Parathyroid adenoma (tissue), 2 donors: ENCODE measurements at regions not wholly inside any gene's neighbourhood (a gene's known extent, or its start where the extent isn't known, plus 50 kb on each side); places are given as distances from the start of the nearest gene placed in this dataset.

ENCODE experiments used
- H2AFZ ChIP-seq: fragments of 300-600 bp; sonication (generic); one replicate; pipeline ENCODE4 v1.7.0; 2017; ENCODE audit warnings: antibody characterized with exemption, mild to moderate bottlenecking
- H3K27ac ChIP-seq: fragments of 300-600 bp; sonication (generic); one replicate; pipeline ENCODE4 v1.7.0; 2017
- H3K27me3 ChIP-seq: fragments of 300-600 bp; sonication (generic); one replicate; pipeline ENCODE4 v1.7.0; 2017; ENCODE audit warnings: low read length; ENCODE audit not compliant: control insufficient read depth, insufficient read depth
- H3K36me3 ChIP-seq: fragments of 300-600 bp; sonication (generic); one replicate; pipeline ENCODE4 v1.7.0; 2017; ENCODE audit warnings: low read length; ENCODE audit not compliant: control insufficient read depth, insufficient read depth
- H3K4me1 ChIP-seq: fragments of 300-600 bp; sonication (generic); one replicate; pipeline ENCODE4 v1.7.0; 2017; ENCODE audit warnings: control low read depth
- H3K4me2 ChIP-seq: fragments of 300-600 bp; sonication (generic); one replicate; pipeline ENCODE4 v1.7.0; 2017; ENCODE audit warnings: low read length
- H3K4me3 ChIP-seq: fragments of 300-600 bp; sonication (generic); one replicate; pipeline ENCODE4 v1.7.0; 2017; ENCODE audit warnings: low read depth, low read length
- H3K79me2 ChIP-seq: fragments of 300-600 bp; sonication (generic); one replicate; pipeline ENCODE4 v1.7.0; 2017; ENCODE audit warnings: control low read depth
- H3K9ac ChIP-seq: fragments of 300-600 bp; sonication (generic); one replicate; pipeline ENCODE4 v1.7.0; 2017; ENCODE audit warnings: mild to moderate bottlenecking
- H3K9me3 ChIP-seq: fragments of 300-600 bp; sonication (generic); one replicate; pipeline ENCODE4 v1.7.0; 2017; ENCODE audit warnings: low read length; ENCODE audit not compliant: control insufficient read depth
- TF ChIP-seq, protein P1 (sequence below): fragments of 300-600 bp; sonication (generic); IDR thresholded peaks from one replicate; pipeline ENCODE4 v1.7.0; 2017; ENCODE audit warnings: antibody characterized with exemption, mild to moderate bottlenecking
- donor health status: primary hyperparathyroidism.

DNA sequence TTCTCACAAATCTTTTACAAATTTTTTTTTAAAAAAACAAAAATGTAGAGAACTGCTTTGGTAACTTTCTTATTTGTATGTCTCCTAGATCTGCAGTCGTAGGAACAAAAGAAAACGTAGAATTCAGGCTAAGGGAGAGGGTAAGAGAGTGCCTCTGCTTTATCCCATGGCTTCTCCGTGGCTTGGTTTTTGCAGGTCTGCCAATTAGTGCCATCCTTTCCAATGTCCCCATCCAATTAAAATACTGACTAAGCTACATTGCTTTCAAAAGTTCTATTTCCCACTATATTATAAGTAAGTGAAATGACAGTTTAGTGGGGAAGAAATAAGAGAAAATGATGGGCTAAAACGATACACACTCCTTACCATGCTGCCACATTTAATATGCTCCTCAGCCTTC, 209.3 kb downstream of the CRPPA start:
- H3K36me3 ChIP-seq, result no peaks in the 10 kb centered on the region
- H3K4me2 ChIP-seq, result no peak overlapping the region
- H3K4me1 ChIP-seq, result no peaks in the 10 kb centered on the region
- H3K27me3 ChIP-seq, result no peaks in the 10 kb centered on the region
- H3K4me3 ChIP-seq, result no peak overlapping the region
- no peak overlapping the region for H3K27ac ChIP-seq
- H3K79me2 ChIP-seq, result no peaks in the 10 kb centered on the region
- no peak overlapping the region for H2AFZ ChIP-seq
- TF ChIP-seq, protein P1, sequence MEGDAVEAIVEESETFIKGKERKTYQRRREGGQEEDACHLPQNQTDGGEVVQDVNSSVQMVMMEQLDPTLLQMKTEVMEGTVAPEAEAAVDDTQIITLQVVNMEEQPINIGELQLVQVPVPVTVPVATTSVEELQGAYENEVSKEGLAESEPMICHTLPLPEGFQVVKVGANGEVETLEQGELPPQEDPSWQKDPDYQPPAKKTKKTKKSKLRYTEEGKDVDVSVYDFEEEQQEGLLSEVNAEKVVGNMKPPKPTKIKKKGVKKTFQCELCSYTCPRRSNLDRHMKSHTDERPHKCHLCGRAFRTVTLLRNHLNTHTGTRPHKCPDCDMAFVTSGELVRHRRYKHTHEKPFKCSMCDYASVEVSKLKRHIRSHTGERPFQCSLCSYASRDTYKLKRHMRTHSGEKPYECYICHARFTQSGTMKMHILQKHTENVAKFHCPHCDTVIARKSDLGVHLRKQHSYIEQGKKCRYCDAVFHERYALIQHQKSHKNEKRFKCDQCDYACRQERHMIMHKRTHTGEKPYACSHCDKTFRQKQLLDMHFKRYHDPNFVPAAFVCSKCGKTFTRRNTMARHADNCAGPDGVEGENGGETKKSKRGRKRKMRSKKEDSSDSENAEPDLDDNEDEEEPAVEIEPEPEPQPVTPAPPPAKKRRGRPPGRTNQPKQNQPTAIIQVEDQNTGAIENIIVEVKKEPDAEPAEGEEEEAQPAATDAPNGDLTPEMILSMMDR, result no peak
- no peak overlapping the region for H3K9ac ChIP-seq
- no peaks in the 10 kb centered on the region for H3K9me3 ChIP-seq

DNA sequence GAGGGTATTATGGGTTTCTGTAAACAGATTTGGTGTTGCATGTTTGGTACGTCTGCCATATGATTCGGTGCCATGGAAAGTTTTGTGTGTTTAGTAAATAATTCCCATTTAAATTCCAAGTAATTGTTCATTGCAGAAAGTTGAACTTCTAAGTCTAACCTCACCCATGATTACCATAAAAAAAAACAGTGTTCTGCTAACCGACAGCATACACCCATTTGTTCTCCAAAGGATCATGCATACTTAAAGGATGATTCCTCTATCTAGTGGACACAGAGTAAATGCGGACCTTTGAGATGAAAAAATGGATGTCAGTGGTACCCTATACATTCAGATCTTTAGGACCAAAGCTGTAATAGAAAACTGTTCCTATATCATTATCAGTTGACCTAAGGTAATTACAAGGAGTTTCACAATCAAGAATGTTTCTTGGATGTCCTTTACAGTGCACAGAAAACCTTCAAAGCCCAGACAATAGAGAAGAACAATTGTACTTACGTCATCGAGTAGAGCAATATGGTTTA, 209.9 kb downstream of the CRPPA start:
- no peak overlapping the region for H3K27ac ChIP-seq
- H3K27me3 ChIP-seq, result no peaks in the 10 kb centered on the region
- H3K36me3 ChIP-seq, result no peaks in the 10 kb centered on the region
- no peaks in the 10 kb centered on the region for H3K9me3 ChIP-seq
- H3K4me2 ChIP-seq, result no peak overlapping the region
- H3K9ac ChIP-seq, result no peak overlapping the region
- TF ChIP-seq, protein P1, result no peak
- H3K4me3 ChIP-seq, result no peak overlapping the region
- no peaks in the 10 kb centered on the region for H3K79me2 ChIP-seq
- no peaks in the 10 kb centered on the region for H3K4me1 ChIP-seq
- H2AFZ ChIP-seq, result no peak overlapping the region

DNA sequence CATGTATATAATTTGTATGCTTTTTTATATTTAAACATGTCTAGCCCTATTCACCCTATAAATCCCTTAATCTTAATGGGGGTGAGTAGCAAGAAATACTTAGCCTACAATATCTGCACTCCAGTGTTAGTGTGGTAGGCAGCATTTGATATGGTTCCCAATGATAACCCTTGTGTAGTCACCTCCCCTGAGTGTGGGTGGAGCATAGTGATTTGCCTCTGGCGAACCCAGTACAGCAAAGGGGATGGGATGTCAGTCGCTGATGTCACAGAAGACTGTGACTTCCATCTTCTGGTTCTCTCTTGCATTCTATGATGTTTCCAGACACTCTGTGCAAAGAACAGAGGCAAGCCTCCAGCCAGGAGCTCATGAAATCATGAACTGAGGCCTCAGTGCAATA, 211.2 kb downstream of the CRPPA start:
- H3K9ac ChIP-seq, result no peak overlapping the region
- no peak overlapping the region for H3K4me2 ChIP-seq
- TF ChIP-seq, protein P1, result no peak

DNA sequence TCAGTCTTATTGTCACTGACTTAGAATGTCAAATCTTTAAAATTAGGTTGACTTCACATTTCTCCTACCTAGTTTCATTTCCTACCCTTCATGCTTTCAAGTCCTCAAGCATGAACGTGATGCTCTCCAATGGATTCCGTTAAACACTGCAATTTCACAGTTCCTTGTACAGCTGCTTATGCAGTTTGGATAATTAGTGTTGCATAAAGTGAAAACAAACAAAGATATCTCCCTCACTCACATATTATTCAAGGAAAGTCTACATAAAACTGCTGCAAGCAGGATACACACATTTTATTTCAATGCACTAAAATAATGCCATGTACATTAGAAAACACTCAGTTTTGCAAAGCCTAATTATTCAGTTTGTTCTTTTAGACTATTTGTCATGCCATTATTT, 214.0 kb downstream of the CRPPA start:
- Histone ChIP-seq H3K79me2 (no peaks in the 10 kb centered on the region), H3K9me3 (no peaks in the 10 kb centered on the region), H3K4me3 (no peak overlapping the region), H3K9ac (no peak overlapping the region), H3K27me3 (no peaks in the 10 kb centered on the region), H3K36me3 (no peaks in the 10 kb centered on the region), H3K4me1 (no peaks in the 10 kb centered on the region), H3K4me2 (no peak overlapping the region), H3K27ac (no peak overlapping the region), H2AFZ (no peak overlapping the region)
- TF ChIP-seq, protein P1, result no peak

More for the DNA sequence above, 211.2 kb downstream of the CRPPA start:
- H2AFZ ChIP-seq, result no peak overlapping the region
- H3K36me3 ChIP-seq, result no peaks in the 10 kb centered on the region
- H3K27me3 ChIP-seq, result no peaks in the 10 kb centered on the region
- H3K79me2 ChIP-seq, result no peaks in the 10 kb centered on the region
- H3K27ac ChIP-seq, result no peak overlapping the region
- no peaks in the 10 kb centered on the region for H3K9me3 ChIP-seq
- no peaks in the 10 kb centered on the region for H3K4me1 ChIP-seq
- no peak overlapping the region for H3K4me3 ChIP-seq

DNA sequence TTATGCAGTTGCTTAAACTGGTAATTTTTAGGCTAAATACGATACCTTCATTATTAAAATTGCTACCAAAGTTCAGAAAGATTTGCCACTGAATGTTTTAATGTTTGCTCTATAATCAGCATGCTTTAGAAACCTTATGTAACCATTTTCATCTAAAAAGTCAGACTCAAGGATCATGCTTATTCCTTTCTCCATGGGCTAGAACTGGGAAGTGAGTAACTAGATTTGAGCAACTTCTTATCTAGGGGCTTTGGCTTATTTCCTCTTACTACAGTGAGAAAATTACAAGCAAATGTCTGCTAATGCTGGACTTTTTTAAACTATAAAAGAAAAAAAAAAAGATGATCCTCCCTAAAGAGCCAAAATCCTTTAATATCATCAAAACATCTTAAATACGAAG, 215.9 kb downstream of the CRPPA start:
- Histone ChIP-seq H3K9me3 (no peaks in the 10 kb centered on the region), H3K9ac (no peak overlapping the region), H3K27me3 (no peaks in the 10 kb centered on the region), H3K4me3 (no peak overlapping the region), H3K4me2 (no peak overlapping the region), H2AFZ (no peak overlapping the region), H3K27ac (no peak overlapping the region), H3K4me1 (no peaks in the 10 kb centered on the region), H3K79me2 (no peaks in the 10 kb centered on the region), H3K36me3 (no peaks in the 10 kb centered on the region)
- TF ChIP-seq, protein P1, result no peak
